ENCODE measurements at regions not wholly inside any gene's neighbourhood (a gene's known extent, or its start where the extent isn't known, plus 50 kb on each side); places are given as distances from the start of the nearest gene placed in this dataset.

- no peak for DNase-seq (ENCODE audit: extremely low read depth, low read depth)
- TF ChIP-seq CTCF (IDR thresholded peaks at IDR 0.05; ENCODE audit: low read depth, low read length) = no peak
Observed at GRCh38 chr5:2204366-2205184, 321.9 kb upstream of the IRX4 start.

GRCh38 chr5:2203774-2204173, 321.0 kb upstream of the IRX4 start:
- TF ChIP-seq CTCF (IDR thresholded peaks at IDR 0.05; ENCODE audit: low read depth, low read length) = no peak
- DNase-seq (ENCODE audit: extremely low read depth, low read depth) = no peak

DNA sequence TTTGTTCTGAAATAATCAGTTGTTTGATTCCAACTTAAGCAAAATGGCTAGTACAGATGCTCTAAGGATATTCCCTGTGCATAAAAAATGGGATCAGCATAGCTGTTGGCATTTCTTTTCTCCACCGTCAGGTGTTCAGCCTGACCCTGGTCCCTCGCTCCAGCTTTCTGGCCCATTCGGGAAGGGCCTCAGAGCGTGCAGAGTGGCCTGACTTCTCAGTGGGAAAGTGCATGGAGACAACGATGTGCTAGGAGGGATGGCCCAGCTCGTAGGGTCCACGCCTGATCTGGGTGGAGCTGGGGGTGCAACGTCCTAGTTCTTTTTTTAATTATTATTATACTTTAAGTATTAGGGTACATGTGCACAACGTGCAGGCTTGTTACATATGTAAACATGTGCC, 319.1 kb upstream of the IRX4 start:
- no peak for DNase-seq (ENCODE audit: extremely low read depth, low read depth)
- TF ChIP-seq CTCF (IDR thresholded peaks at IDR 0.05; ENCODE audit: low read depth, low read length) = no peak

DNA sequence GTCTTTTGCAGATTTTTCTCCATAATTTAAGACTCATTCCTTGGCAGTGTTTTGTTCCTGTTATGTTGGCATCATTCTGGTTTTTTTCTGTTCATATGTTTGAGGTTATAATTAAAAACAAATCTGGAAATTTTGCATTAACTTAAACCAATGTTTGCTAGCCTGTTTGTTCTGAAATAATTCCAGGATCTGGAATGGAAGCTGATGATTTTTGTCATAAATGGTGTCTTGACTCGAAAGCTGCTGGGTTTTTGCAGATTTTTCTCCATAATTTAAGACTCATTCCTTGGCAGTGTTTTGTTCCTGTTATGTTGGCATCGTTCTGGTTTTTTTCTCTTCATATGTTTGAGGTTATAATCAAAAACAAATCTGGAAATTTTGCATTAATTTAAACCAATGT, 318.7 kb upstream of the IRX4 start:
- no peak for TF ChIP-seq CTCF (IDR thresholded peaks at IDR 0.05; ENCODE audit: low read depth, low read length)
- no peak for DNase-seq (ENCODE audit: extremely low read depth, low read depth)

- DNase-seq (ENCODE audit: extremely low read depth, low read depth) = no peak
- TF ChIP-seq CTCF (IDR thresholded peaks at IDR 0.05; ENCODE audit: low read depth, low read length) = no peak
Observed at GRCh38 chr5:2201011-2201410, 318.3 kb upstream of the IRX4 start.

DNA sequence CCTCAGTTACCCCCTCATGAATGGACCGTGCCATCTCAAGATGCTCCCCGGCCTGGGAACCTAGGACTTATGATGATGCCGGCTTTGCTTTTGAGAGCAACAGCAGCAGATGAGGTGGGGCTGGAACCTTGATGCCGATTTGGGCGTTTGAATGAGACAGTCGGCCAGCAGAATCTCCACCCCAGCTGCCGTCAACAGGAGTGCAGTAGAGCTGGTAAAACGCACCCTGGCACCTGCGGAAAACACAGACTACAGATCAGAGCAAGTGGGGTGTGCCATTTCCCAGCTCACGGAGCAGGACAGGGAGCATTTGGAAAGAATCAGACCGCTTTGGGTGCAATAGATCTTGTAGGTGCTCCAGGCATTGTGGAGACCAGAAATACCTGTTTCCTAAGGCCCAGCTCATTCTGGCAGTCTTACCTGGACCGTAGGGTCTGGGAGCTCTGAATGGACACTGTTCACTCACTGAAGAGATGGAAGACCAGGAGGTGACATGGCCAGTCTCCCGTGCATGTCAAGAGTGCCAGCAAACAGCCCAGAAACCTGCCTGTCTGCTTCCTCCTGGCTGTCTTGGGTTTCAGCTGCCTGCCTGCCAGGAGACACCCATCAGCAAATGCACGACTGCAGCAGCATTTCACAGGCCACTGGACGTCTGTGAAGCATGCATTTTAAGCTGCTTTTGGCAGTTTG, 317.7 kb upstream of the IRX4 start:
- no peak for TF ChIP-seq CTCF (IDR thresholded peaks at IDR 0.05; ENCODE audit: low read depth, low read length)
- DNase-seq (ENCODE audit: extremely low read depth, low read depth) = no peak

DNA sequence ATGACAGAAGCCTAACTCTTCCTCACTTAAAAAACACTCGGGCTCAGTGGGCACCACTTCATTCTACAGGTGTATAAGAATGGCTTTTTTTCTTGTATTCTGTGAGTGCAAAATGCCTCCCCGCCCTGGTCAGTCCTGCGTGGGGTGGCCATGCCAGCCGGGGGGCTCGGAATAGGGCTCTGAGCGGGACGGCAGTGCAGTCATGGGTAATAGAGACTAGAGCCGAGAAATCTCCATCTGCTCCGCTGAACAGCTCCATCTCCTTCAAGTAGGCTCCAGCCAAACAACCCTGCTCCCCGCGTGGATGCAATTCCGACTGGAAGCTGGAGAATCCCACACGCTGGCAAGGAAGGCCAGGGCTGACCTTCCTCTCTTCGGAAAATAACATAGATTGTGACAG, 317.0 kb upstream of the IRX4 start:
- DNase-seq (ENCODE audit: extremely low read depth, low read depth) = no peak
- TF ChIP-seq CTCF (IDR thresholded peaks at IDR 0.05; ENCODE audit: low read depth, low read length) = no peak

All from AG09319 (cell line).